NOMO-1 (cell line): ENCODE measurements at regions not wholly inside any gene's neighbourhood (a gene's known extent, or its start where the extent isn't known, plus 50 kb on each side); places are given as distances from the start of the nearest gene placed in this dataset.
"Not testable (repeated sequence)": the region's sequence is repeated elsewhere in the genome, so short reads cannot be mapped to it uniquely, and the experiment has no call there.

Experiments
- DNase-seq, 2 experiments: peaks; one replicate each; lab custom pipeline; 2025; ENCODE audit not compliant: unreplicated experiment in 2 of 2; lab: John Stamatoyannopoulos, UW

GRCh38 chr14:22492622-22493542 is 96.1 kb downstream of the DAD1 start:
- no peak for DNase-seq

- no peak for DNase-seq
These were observed 97.1 kb downstream of the DAD1 start for GRCh38 chr14:22491683-22492621.

- DNase-seq = not testable (repeated sequence)
These were observed 98.0 kb downstream of the DAD1 start for GRCh38 chr14:22491053-22491452.

- no peak for DNase-seq
These were observed 98.8 kb downstream of the DAD1 start for GRCh38 chr14:22489957-22490950.

GRCh38 chr14:22489244-22489545 is 99.8 kb downstream of the DAD1 start:
- no peak for DNase-seq

- no peak for DNase-seq
These were observed 100.3 kb downstream of the DAD1 start for GRCh38 chr14:22488522-22489243.

GRCh38 chr14:22487941-22488340 is 101.1 kb downstream of the DAD1 start:
- no peak for DNase-seq

- no peak for DNase-seq
These were observed 101.6 kb downstream of the DAD1 start for GRCh38 chr14:22487401-22487800.

- no peak for DNase-seq
These were observed 102.3 kb downstream of the DAD1 start for GRCh38 chr14:22486675-22487074.

GRCh38 chr14:22485649-22486048 is 103.4 kb downstream of the DAD1 start:
- DNase-seq = no peak

- DNase-seq = no peak
These were observed 103.8 kb downstream of the DAD1 start for GRCh38 chr14:22485178-22485577.

GRCh38 chr14:22484632-22485031 is 104.4 kb downstream of the DAD1 start:
- DNase-seq = no peak

- DNase-seq = no peak
These were observed 105.0 kb downstream of the DAD1 start for GRCh38 chr14:22483863-22484593.

- peak; percentile 27 to 66 for DNase-seq
These were observed 106.1 kb downstream of the DAD1 start for GRCh38 chr14:22482782-22483553.

GRCh38 chr14:22482085-22482694 is 106.8 kb downstream of the DAD1 start:
- no peak for DNase-seq

- DNase-seq = no peak
These were observed 107.5 kb downstream of the DAD1 start for GRCh38 chr14:22481546-22481945.

GRCh38 chr14:22479776-22480464 is 109.1 kb downstream of the DAD1 start:
- no peak for DNase-seq
